LNCaP clone FGC (cell line): ENCODE measurements at regions not wholly inside any gene's neighbourhood (a gene's known extent, or its start where the extent isn't known, plus 50 kb on each side); places are given as distances from the start of the nearest gene placed in this dataset.
"Not testable (repeated sequence)": the region's sequence is repeated elsewhere in the genome, so short reads cannot be mapped to it uniquely, and the experiment has no call there.

ENCODE experiments used
- DNase-seq: peaks from one replicate; pipeline ENCODE4 v3.0.0-alpha.2; 2011; ENCODE audit warnings: low read depth
- H3K4me3 ChIP-seq: 2 replicates; pipeline ENCODE4 v1.5.1; 2011; ENCODE audit warnings: mild to moderate bottlenecking, low read depth, low read length, control low read depth
- TF ChIP-seq, protein P1 (sequence below): IDR thresholded peaks from 2 replicates; pipeline ENCODE4 v1.5.1; 2012; ENCODE audit warnings: mild to moderate bottlenecking; ENCODE audit not compliant: control insufficient read depth, insufficient read depth; ENCODE audit errors: extremely low read depth

DNA sequence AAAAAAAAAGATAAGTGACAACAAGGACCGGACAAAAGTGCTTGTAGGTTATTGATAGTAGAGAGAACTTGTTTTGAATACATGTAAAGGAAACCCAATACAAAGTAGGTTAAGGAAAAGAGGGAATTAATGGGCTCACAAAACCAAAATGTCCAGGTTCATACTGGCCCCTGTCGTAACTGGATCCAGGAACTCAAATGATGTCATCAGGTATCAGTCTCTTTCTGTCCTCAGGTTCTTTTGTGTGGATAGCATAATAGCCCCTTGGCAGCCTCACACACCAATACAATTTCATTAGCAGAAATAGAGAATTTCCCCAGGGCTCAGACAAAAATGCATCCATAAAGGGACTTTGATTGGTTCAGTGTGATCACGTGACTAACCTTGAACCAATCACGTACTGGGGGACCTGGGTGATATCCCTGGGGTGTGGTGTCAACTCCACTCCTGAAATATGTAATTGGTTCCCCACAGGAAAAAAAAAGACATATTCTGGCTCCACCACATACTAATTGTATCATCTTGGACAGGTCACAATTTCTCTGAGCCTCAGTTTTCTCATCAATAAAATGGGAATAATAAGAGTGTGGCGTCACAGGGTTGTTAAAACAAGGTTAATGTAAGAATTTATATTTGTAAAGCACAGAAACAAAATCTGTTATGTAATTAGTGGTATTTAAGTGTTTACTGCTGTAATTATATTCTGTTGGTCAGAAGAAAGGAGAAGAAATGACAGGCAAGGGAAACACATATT lies 174.8 kb downstream of the PDGFRA start:
- no peak for DNase-seq
- TF ChIP-seq, protein P1, sequence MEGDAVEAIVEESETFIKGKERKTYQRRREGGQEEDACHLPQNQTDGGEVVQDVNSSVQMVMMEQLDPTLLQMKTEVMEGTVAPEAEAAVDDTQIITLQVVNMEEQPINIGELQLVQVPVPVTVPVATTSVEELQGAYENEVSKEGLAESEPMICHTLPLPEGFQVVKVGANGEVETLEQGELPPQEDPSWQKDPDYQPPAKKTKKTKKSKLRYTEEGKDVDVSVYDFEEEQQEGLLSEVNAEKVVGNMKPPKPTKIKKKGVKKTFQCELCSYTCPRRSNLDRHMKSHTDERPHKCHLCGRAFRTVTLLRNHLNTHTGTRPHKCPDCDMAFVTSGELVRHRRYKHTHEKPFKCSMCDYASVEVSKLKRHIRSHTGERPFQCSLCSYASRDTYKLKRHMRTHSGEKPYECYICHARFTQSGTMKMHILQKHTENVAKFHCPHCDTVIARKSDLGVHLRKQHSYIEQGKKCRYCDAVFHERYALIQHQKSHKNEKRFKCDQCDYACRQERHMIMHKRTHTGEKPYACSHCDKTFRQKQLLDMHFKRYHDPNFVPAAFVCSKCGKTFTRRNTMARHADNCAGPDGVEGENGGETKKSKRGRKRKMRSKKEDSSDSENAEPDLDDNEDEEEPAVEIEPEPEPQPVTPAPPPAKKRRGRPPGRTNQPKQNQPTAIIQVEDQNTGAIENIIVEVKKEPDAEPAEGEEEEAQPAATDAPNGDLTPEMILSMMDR, result no peak
- no peak overlapping the region for H3K4me3 ChIP-seq

DNA sequence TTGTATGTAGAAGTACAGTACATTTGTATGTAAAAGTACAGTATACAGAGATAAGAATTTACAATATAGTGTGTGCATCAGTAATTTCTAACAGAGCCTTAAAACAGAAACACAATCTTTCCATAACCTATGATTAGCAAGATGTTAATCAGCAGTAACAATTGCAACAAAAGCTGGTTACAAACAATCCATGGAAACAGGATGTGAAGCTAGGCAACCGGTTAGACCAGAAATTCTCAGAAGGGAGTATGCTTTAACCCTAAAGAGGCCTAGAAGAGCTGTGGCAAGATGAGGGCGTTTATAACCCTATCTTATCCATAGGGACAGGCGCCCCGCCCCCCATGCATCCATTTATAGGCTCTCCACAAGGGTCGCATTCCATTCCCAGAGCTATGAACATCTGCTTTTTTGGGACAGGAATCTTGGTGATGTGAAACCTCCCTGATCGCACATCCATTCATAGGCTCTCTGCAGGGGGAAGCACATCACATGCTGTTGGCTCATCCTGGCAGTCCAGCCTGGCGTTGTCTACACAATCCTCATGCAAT lies 180.3 kb downstream of the PDGFRA start:
- not testable (repeated sequence) for H3K4me3 ChIP-seq, DNase-seq

DNA sequence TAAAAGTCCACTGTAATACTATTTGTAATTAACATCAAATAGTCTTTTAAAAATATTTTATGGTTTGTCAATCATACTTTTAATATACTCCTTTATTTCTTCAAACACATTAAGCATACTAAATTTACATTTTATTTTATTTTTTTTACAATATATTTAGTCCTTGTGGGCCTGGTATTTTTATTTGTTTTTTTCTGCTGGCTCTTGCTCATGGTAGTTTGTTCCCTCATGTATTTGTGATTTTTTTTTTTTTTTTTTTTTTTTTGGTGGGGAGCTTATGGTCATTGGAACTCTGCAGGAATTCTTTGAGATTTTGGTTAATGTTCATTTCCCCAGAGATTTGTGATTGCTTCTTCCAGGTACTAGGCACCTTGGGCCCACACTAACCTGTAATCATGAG lies 185.5 kb downstream of the PDGFRA start:
- TF ChIP-seq, protein P1, result no peak
- no peak for DNase-seq
- H3K4me3 ChIP-seq, result no peak overlapping the region

DNA sequence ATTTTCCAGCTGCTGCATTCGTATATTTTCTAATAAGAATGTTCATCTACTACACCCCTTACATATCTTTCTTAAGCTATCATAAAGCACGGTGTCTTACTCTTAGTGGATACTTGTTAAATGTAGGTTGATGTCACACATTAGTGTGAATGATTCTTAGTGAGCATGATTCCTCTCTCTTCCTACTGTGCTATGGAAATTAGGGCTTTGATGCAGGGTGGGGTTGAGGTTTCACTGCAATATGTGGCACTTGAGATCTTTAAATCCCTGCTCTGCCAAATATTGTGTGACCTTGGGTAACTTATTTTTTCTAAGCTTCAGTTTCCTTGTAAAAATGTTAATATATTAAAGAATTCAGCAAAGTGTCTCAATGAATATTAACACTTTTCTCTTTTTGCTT lies 188.4 kb downstream of the PDGFRA start:
- DNase-seq, result no peak
- H3K4me3 ChIP-seq, result no peak overlapping the region
- TF ChIP-seq, protein P1, result no peak

DNA sequence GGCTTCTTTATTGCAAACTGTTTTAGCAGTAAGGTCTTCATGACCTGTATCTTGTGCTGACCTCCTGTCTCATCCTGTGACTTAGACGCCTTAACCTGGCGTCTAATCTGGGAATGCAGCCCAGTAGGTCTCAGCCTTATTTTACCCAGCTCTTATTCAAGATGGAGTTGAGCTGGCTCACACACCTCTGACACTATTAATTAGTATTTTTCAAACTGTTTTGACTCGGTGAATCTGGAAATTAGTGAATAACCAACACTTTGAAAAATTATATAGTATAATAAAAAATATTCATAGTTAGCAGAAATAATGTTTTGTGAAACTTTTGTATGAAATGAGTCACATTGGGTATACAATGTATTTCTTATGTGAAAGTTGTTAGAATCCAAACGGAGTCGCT lies 189.4 kb downstream of the PDGFRA start:
- DNase-seq, result no peak
- TF ChIP-seq, protein P1, result no peak
- H3K4me3 ChIP-seq, result no peak overlapping the region

DNA sequence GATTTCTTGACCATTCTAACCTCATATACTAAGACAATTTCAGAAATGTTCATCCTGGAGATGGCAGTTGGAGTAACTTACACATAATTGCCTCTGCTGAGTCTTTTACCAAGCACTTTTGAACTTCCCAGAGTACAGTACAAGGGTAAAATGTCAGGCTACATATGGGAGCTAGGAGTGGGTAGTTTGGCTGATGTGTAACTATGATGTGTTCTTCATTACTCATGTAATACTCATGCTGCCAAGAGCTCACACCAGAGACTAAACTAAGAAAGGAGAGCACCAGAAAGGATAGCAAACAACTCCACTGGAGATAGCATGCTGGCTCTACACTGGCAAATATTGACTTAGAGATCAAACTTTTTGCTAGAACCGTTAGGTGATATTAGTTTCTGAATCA lies 194.0 kb downstream of the PDGFRA start:
- DNase-seq, result no peak
- TF ChIP-seq, protein P1, result no peak
- no peak overlapping the region for H3K4me3 ChIP-seq

DNA sequence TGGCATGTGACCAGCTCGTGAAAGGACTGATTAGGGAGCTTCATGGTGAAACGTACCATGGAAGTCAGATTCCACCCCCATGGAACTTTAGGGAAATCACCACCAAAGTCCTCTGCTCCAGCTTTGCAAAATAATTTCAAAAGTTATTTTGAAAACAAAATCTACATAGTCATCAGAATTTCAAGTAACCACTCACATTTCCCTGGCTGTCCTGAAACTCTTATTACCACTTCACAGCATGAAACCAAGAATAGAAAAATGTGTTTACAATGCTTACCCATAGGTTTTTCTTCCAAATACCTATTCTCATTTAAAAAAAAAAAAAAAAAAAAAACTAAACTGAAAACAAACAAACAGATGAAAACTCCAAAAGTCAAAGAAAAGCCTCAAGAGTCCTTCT lies 198.7 kb downstream of the PDGFRA start:
- TF ChIP-seq, protein P1, result no peak
- DNase-seq, result no peak
- H3K4me3 ChIP-seq, result no peak overlapping the region
